K562 (cell line): ENCODE measurements at regions not wholly inside any gene's neighbourhood (a gene's known extent, or its start where the extent isn't known, plus 50 kb on each side); places are given as distances from the start of the nearest gene placed in this dataset.

Source experiments
- ATF7 ChIP-seq: fragments of 450-650 bp; IDR thresholded peaks from 2 replicates; pipeline ENCODE4 v1.7.1; 2014; ENCODE audit warnings: mild to moderate bottlenecking, moderate library complexity
- BRD9 ChIP-seq: fragments of 450-650 bp; IDR thresholded peaks from 2 replicates; pipeline ENCODE4 v1.6.1; 2018; ENCODE audit warnings: low read depth; ENCODE audit not compliant: partially characterized antibody
- DACH1 ChIP-seq: fragments of 450-650 bp; IDR thresholded peaks from 2 replicates; pipeline ENCODE4 v1.6.1; 2018; ENCODE audit not compliant: partially characterized antibody
- E2F3 ChIP-seq: fragments of 250-450 bp; sonication (Bioruptor Pico); IDR thresholded peaks from 2 replicates; pipeline ENCODE4 v1.4.0; 2020; ENCODE audit warnings: mild to moderate bottlenecking
- ELF2 ChIP-seq: fragments of 250-450 bp; sonication (Bioruptor Pico); IDR thresholded peaks from 2 replicates; pipeline ENCODE4 v1.5.0; 2021; ENCODE audit warnings: mild to moderate bottlenecking
- GTF3C2 ChIP-seq: IDR thresholded peaks from 3 replicates; pipeline ENCODE4 v1.6.1; 2011; ENCODE audit warnings: borderline replicate concordance, mild to moderate bottlenecking, moderate library complexity; ENCODE audit not compliant: insufficient read length; ENCODE audit errors: extremely low read depth
- HINFP ChIP-seq: fragments of 450-650 bp; conservative IDR thresholded peaks from 2 replicates; pipeline ENCODE4 v1.6.1; 2016; ENCODE audit warnings: missing genetic modification characterization, low read depth, mild to moderate bottlenecking, control low read depth, missing compliant biosample characterization
- MTA2 ChIP-seq: fragments of 450-650 bp; IDR thresholded peaks from 2 replicates; pipeline ENCODE4 v1.6.1; 2016; ENCODE audit warnings: low read depth
- NBN ChIP-seq: fragments of 450-650 bp; IDR thresholded peaks from 2 replicates; pipeline ENCODE4 v1.6.1; 2016; ENCODE audit warnings: low read depth, mild to moderate bottlenecking
- NCOR1 ChIP-seq: fragments of 450-650 bp; IDR thresholded peaks from 2 replicates; pipeline ENCODE4 v1.6.1; 2016; ENCODE audit warnings: mild to moderate bottlenecking, moderate library complexity
- NUFIP1 ChIP-seq: fragments of 450-650 bp; IDR thresholded peaks from 2 replicates; pipeline ENCODE4 v1.6.1; 2018; ENCODE audit not compliant: partially characterized antibody
- PHF21A ChIP-seq: fragments of 450-650 bp; IDR thresholded peaks from 2 replicates; pipeline ENCODE4 v1.6.1; 2017; ENCODE audit warnings: low read depth, borderline replicate concordance
- POLR2B ChIP-seq: fragments of 450-650 bp; IDR thresholded peaks from 2 replicates; pipeline ENCODE4 v1.6.1; 2018; ENCODE audit warnings: low read depth; ENCODE audit not compliant: partially characterized antibody
- SMAD1 ChIP-seq: fragments of 150-350 bp; IDR thresholded peaks from 2 replicates; pipeline ENCODE4 v1.6.1; 2014; ENCODE audit warnings: low read length, low read depth; ENCODE audit not compliant: partially characterized antibody
- SMARCE1 ChIP-seq: fragments of 450-650 bp; IDR thresholded peaks from 2 replicates; pipeline ENCODE4 v1.7.1; 2016; ENCODE audit warnings: mild to moderate bottlenecking
- TRIM24 ChIP-seq, 2 experiments: fragments of 450-650 bp; IDR thresholded peaks; 2 replicates each; pipeline ENCODE4 v1.6.1; 2016
- TSC22D4 ChIP-seq: fragments of 450-650 bp; IDR thresholded peaks from 2 replicates; pipeline ENCODE4 v1.6.1; 2016; ENCODE audit warnings: missing genetic modification characterization, missing biosample characterization, control low read depth
- WHSC1 ChIP-seq: IDR thresholded peaks from one replicate; pipeline ENCODE4 v1.6.1; 2012; ENCODE audit warnings: low read length, control low read depth, inconsistent platforms
- YY1 ChIP-seq, 3 experiments: IDR thresholded peaks; 2 replicates each; pipeline ENCODE4 v1.6.1; 2011; ENCODE audit warnings: low read length in 2 of 3, mild to moderate bottlenecking in 2 of 3, moderate library complexity in 2 of 3, borderline replicate concordance in 1 of 3, control low read depth in 1 of 3, low read depth in 1 of 3; ENCODE audit not compliant: insufficient read depth in 3 of 3, insufficient replicate concordance in 2 of 3, control insufficient read depth in 1 of 3, insufficient read length in 1 of 3; ENCODE audit errors: extremely low read depth in 1 of 3
- ZHX1 ChIP-seq: fragments of 150-350 bp; conservative IDR thresholded peaks from 2 replicates; pipeline ENCODE4 v1.6.1; 2014; ENCODE audit warnings: low read length
- ZNF217 ChIP-seq: sonication (generic); formaldehyde crosslinking; IDR thresholded peaks from 2 replicates; pipeline ENCODE4 v1.8.0; 2022; ENCODE audit warnings: mild to moderate bottlenecking, missing genetic modification reagents
- ZNF77 ChIP-seq: fragments of 250-450 bp; sonication (Bioruptor Pico); IDR thresholded peaks from 2 replicates; pipeline ENCODE4 v1.5.0; 2020
- TF ChIP-seq, protein P1 (sequence below): fragments of 250-450 bp; sonication (Bioruptor Pico); IDR thresholded peaks from 2 replicates; pipeline ENCODE4 v1.8.0; 2021; ENCODE audit warnings: moderate library complexity, mild to moderate bottlenecking, inconsistent platforms

- TF ChIP-seq, protein P1, sequence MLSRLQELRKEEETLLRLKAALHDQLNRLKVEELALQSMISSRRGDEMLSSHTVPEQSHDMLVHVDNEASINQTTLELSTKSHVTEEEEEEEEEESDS: no peak
- no peak for TF ChIP-seq SMAD1
- peak; percentile 65 for TF ChIP-seq BRD9
- TF ChIP-seq GTF3C2: no peak
- peak; percentile 45; the same call in 1 of the 2 replicates for TF ChIP-seq PHF21A
- no peak for TF ChIP-seq ZNF217 (CRISPR knock-in tag)
- TF ChIP-seq NBN: peak; percentile 96
- TF ChIP-seq SMARCE1: peak; percentile 85
- TF ChIP-seq NCOR1: no peak
- no peak for TF ChIP-seq WHSC1
- TF ChIP-seq NUFIP1: no peak
- no peak for TF ChIP-seq ATF7
- no peak for TF ChIP-seq ELF2 (CRISPR knock-in tag)
- peak; percentile 76; the same call in 1 of the 2 replicates for TF ChIP-seq HINFP (tag)
- no peak for TF ChIP-seq YY1 (IDR thresholded peaks at IDR 0.05; ENCODE audit: borderline replicate concordance in 1 of 3, control insufficient read depth in 1 of 3, extremely low read depth in 1 of 3, insufficient read depth in 3 of 3, insufficient read length in 1 of 3, insufficient replicate concordance in 2 of 3, low read depth in 1 of 3, low read length in 2 of 3)
- no peak for TF ChIP-seq E2F3 (CRISPR knock-in tag)
- TF ChIP-seq TSC22D4 (tag): no peak
- TF ChIP-seq ZHX1: no peak
- peak in 1 of 2 experiments; percentile 43; a peak in 2 of 4 replicates for TF ChIP-seq TRIM24 (IDR thresholded peaks at IDR 0.05)
- TF ChIP-seq POLR2B: peak; percentile 31
- TF ChIP-seq MTA2: peak; percentile 56; the same call in 1 of the 2 replicates
- no peak for TF ChIP-seq ZNF77 (CRISPR knock-in tag)
- TF ChIP-seq DACH1: no peak
Observed at GRCh38 chr6:28803337-28803709, 120.5 kb downstream of the TRIM27 start (continued).
